MM.1S (cell line): ENCODE measurements at regions not wholly inside any gene's neighbourhood (a gene's known extent, or its start where the extent isn't known, plus 50 kb on each side); places are given as distances from the start of the nearest gene placed in this dataset.

ENCODE experiments used
- DNase-seq: peaks from one replicate; pipeline ENCODE4 v3.0.0-alpha.2; 2015
- H2AFZ ChIP-seq: fragments of 300-600 bp; sonication (generic); 2 replicates; pipeline ENCODE4 v1.6.0; 2016; ENCODE audit warnings: antibody characterized with exemption, low read length
- H3F3A ChIP-seq: fragments of 300-600 bp; sonication (generic); 2 replicates; pipeline ENCODE4 v1.6.1; 2016; ENCODE audit warnings: mild to moderate bottlenecking, antibody characterized with exemption, low read length, moderate library complexity, mixed read lengths; ENCODE audit not compliant: insufficient read depth
- H3K27ac ChIP-seq: fragments of 300-600 bp; sonication (generic); 2 replicates; pipeline ENCODE4 v1.5.1; 2016; ENCODE audit warnings: mild to moderate bottlenecking, low read length
- H3K27me3 ChIP-seq: fragments of 300-600 bp; sonication (generic); replicated peaks from 2 replicates; pipeline ENCODE4 v1.6.0; 2016; ENCODE audit warnings: low read length; ENCODE audit not compliant: insufficient read depth
- H3K36me3 ChIP-seq: fragments of 300-600 bp; sonication (generic); replicated peaks from 2 replicates; pipeline ENCODE4 v1.6.1; 2016; ENCODE audit warnings: mild to moderate bottlenecking, low read length, mixed read lengths; ENCODE audit not compliant: insufficient read depth
- H3K4me1 ChIP-seq: fragments of 300-600 bp; sonication (generic); 2 replicates; pipeline ENCODE4 v1.6.1; 2016; ENCODE audit warnings: low read length, mixed read lengths
- H3K4me2 ChIP-seq: fragments of 300-600 bp; sonication (generic); 2 replicates; pipeline ENCODE4 v1.6.0; 2016; ENCODE audit warnings: low read depth, low read length
- H3K4me3 ChIP-seq: fragments of 300-600 bp; sonication (generic); 2 replicates; pipeline ENCODE4 v1.5.1; 2016; ENCODE audit warnings: low read length, mixed read lengths
- H3K79me2 ChIP-seq: fragments of 300-600 bp; sonication (generic); 2 replicates; pipeline ENCODE4 v1.6.1; 2016; ENCODE audit warnings: mixed run types, low read length, mixed read lengths
- H3K9ac ChIP-seq: fragments of 300-600 bp; sonication (generic); 2 replicates; pipeline ENCODE4 v1.6.1; 2016; ENCODE audit warnings: low read length, mixed read lengths
- H3K9me2 ChIP-seq: fragments of 300-600 bp; sonication (generic); replicated peaks from 2 replicates; pipeline ENCODE4 v1.6.1; 2016; ENCODE audit warnings: mild to moderate bottlenecking, low read length, mixed read lengths; ENCODE audit not compliant: insufficient read depth
- H3K9me3 ChIP-seq: fragments of 300-600 bp; sonication (generic); replicated peaks from 2 replicates; pipeline ENCODE4 v1.6.1; 2016; ENCODE audit warnings: mild to moderate bottlenecking, low read length, mixed read lengths; ENCODE audit not compliant: insufficient read depth
- H4K20me1 ChIP-seq: fragments of 300-600 bp; sonication (generic); 2 replicates; pipeline ENCODE4 v1.6.1; 2016; ENCODE audit warnings: mild to moderate bottlenecking, low read length, moderate library complexity, mixed read lengths; ENCODE audit not compliant: insufficient read depth
- CTCF ChIP-seq: fragments of 300-600 bp; sonication (generic); IDR thresholded peaks from 2 replicates; pipeline ENCODE4 v1.5.1; 2016; ENCODE audit warnings: antibody characterized with exemption, low read length, mixed read lengths
- EZH2 ChIP-seq: fragments of 300-600 bp; sonication (generic); optimal IDR thresholded peaks from 2 replicates; pipeline ENCODE3; 2017; ENCODE audit warnings: low read depth, mild to moderate bottlenecking, antibody characterized with exemption, low read length, mixed read lengths
- EZH2phosphoT487 ChIP-seq: fragments of 300-600 bp; sonication (generic); IDR thresholded peaks from 2 replicates; pipeline ENCODE4 v1.6.1; 2018; ENCODE audit warnings: antibody characterized with exemption, low read length

- no peak overlapping the region for H3K9ac ChIP-seq
- H2AFZ ChIP-seq, result no peak overlapping the region
- no peaks in the 10 kb centered on the region for H3K36me3 ChIP-seq
- no peak overlapping the region for H3K27ac ChIP-seq
- no peak overlapping the region for H3K4me3 ChIP-seq
- no peaks in the 10 kb centered on the region for H3K27me3 ChIP-seq
- no peak overlapping the region for H3K4me2 ChIP-seq
- H3K4me1 ChIP-seq, result no peaks in the 10 kb centered on the region
- H4K20me1 ChIP-seq, result no peaks in the 10 kb centered on the region
- TF ChIP-seq EZH2, result no peak
- TF ChIP-seq CTCF, result no peak
- no peak for TF ChIP-seq EZH2phosphoT487
- no peaks in the 10 kb centered on the region for H3K9me2 ChIP-seq
- no peaks in the 10 kb centered on the region for H3F3A ChIP-seq
- DNase-seq, result no peak
- no peaks in the 10 kb centered on the region for H3K79me2 ChIP-seq
- no peaks in the 10 kb centered on the region for H3K9me3 ChIP-seq
These were observed 160.9 kb downstream of the FAM124B start for GRCh38 chr2:224241001-224241400.

- Histone ChIP-seq H3K79me2 (no peaks in the 10 kb centered on the region), H3K27me3 (no peaks in the 10 kb centered on the region), H3K9ac (no peak overlapping the region), H3F3A (no peaks in the 10 kb centered on the region), H3K9me3 (no peaks in the 10 kb centered on the region), H2AFZ (no peak overlapping the region), H3K4me1 (no peaks in the 10 kb centered on the region), H3K4me3 (no peak overlapping the region), H3K9me2 (no peaks in the 10 kb centered on the region), H3K36me3 (no peaks in the 10 kb centered on the region), H3K27ac (no peak overlapping the region), H4K20me1 (no peaks in the 10 kb centered on the region), H3K4me2 (no peak overlapping the region)
- no peak for TF ChIP-seq CTCF
- TF ChIP-seq EZH2, result no peak
- TF ChIP-seq EZH2phosphoT487, result no peak
- no peak for DNase-seq
These were observed 177.9 kb downstream of the FAM124B start for GRCh38 chr2:224223851-224224555.

GRCh38 chr2:224222974-224223373 lies 178.9 kb downstream of the FAM124B start:
- H3K4me2 ChIP-seq, result no peak overlapping the region
- no peaks in the 10 kb centered on the region for H3K9me3 ChIP-seq
- H3F3A ChIP-seq, result no peaks in the 10 kb centered on the region
- DNase-seq, result no peak
- H3K4me3 ChIP-seq, result no peak overlapping the region
- no peaks in the 10 kb centered on the region for H4K20me1 ChIP-seq
- H3K36me3 ChIP-seq, result no peaks in the 10 kb centered on the region
- H2AFZ ChIP-seq, result no peak overlapping the region
- H3K4me1 ChIP-seq, result no peaks in the 10 kb centered on the region
- no peaks in the 10 kb centered on the region for H3K27me3 ChIP-seq
- H3K79me2 ChIP-seq, result no peaks in the 10 kb centered on the region
- H3K9me2 ChIP-seq, result no peaks in the 10 kb centered on the region
- no peak for TF ChIP-seq EZH2phosphoT487
- no peak for TF ChIP-seq CTCF
- TF ChIP-seq EZH2, result no peak
- H3K27ac ChIP-seq, result no peak overlapping the region
- H3K9ac ChIP-seq, result no peak overlapping the region
